H1 (cell line): ENCODE measurements at regions not wholly inside any gene's neighbourhood (a gene's known extent, or its start where the extent isn't known, plus 50 kb on each side); places are given as distances from the start of the nearest gene placed in this dataset.

ENCODE experiments used
- CTCF ChIA-PET: fragments of 300-600 bp; sonication (Branson Sonifier 250); formaldehyde crosslinking; loops from one replicate; lab custom pipeline; 2021; ENCODE audit not compliant: partially characterized antibody; lab: Charles Lee
- POLR2A ChIA-PET: fragments of 300-600 bp; sonication (Branson Sonifier 250); formaldehyde crosslinking; loops from one replicate; lab custom pipeline; 2021; ENCODE audit warnings: inconsistent platforms; ENCODE audit not compliant: partially characterized antibody; lab: Charles Lee
- DNase-seq, 2 experiments: peaks; one replicate each; pipeline versions ENCODE4 v3.0.0 to v3.0.0-alpha.2; 2010 to 2022; ENCODE audit warnings: low spot score in 2 of 2, low read depth in 1 of 2, mixed read lengths in 1 of 2
- FAIRE-seq: peaks from 2 replicates; lab custom pipeline; 2011; peaks lifted over from hg19 to GRCh38; lab: Jason Lieb, UNC
- H2AFZ ChIP-seq: 2 replicates; pipeline ENCODE4 v1.8.1; 2012; ENCODE audit warnings: low read length, inconsistent platforms
- H2AK5ac ChIP-seq: 2 replicates; pipeline ENCODE4 v1.6.1; 2013; ENCODE audit warnings: low read depth, low read length
- H2BK120ac ChIP-seq: replicated peaks from 2 replicates; pipeline ENCODE3; 2013; ENCODE audit warnings: low read depth, low read length, inconsistent platforms
- H2BK12ac ChIP-seq: 2 replicates; pipeline ENCODE4 v1.6.1; 2013; ENCODE audit warnings: low read depth, low read length
- H2BK15ac ChIP-seq: 2 replicates; pipeline ENCODE4 v1.6.1; 2013; ENCODE audit warnings: low read length
- H2BK20ac ChIP-seq: 2 replicates; pipeline ENCODE4 v1.6.1; 2013; ENCODE audit warnings: low read length
- H2BK5ac ChIP-seq: 2 replicates; pipeline ENCODE4 v1.6.1; 2013; ENCODE audit warnings: low read depth, low read length
- H3K14ac ChIP-seq: 2 replicates; pipeline ENCODE4 v1.6.1; 2013; ENCODE audit warnings: inconsistent platforms; ENCODE audit not compliant: insufficient read length
- H3K18ac ChIP-seq: 2 replicates; pipeline ENCODE4 v1.6.1; 2013; ENCODE audit warnings: low read length; ENCODE audit errors: extremely low read depth
- H3K23ac ChIP-seq: 2 replicates; pipeline ENCODE4 v1.6.1; 2013; ENCODE audit warnings: inconsistent platforms; ENCODE audit not compliant: insufficient read length
- H3K23me2 ChIP-seq: 2 replicates; pipeline ENCODE4 v1.6.1; 2013; ENCODE audit warnings: low read depth, low read length
- H3K27ac ChIP-seq: 2 replicates; pipeline ENCODE4 v1.6.1; 2011; ENCODE audit warnings: low read depth, low read length, inconsistent platforms
- H3K27me3 ChIP-seq, 4 experiments: replicated peaks in 1 of 4; 1 replicate in 1 of 4; 2 replicates in 3 of 4; pipeline versions ENCODE4 v1.6.1 to v1.8.1; 2011 to 2013; ENCODE audit warnings: low read length in 3 of 4, mild to moderate bottlenecking in 3 of 4, inconsistent platforms in 2 of 4, mixed read lengths in 2 of 4, moderate library complexity in 1 of 4; ENCODE audit not compliant: control insufficient read depth in 3 of 4, insufficient read depth in 3 of 4; ENCODE audit errors: extremely low read depth in 1 of 4
- H3K36me3 ChIP-seq, 4 experiments: 2 replicates each; pipeline versions ENCODE4 v1.6.1 to v1.8.1; 2011 to 2013; ENCODE audit warnings: mild to moderate bottlenecking in 4 of 4, low read length in 3 of 4, moderate library complexity in 2 of 4, control low read depth in 1 of 4, inconsistent platforms in 1 of 4; ENCODE audit not compliant: insufficient read depth in 4 of 4, control insufficient read depth in 2 of 4
- H3K4ac ChIP-seq: replicated peaks from 2 replicates; pipeline ENCODE3; 2013; ENCODE audit warnings: low read length, low read depth, mixed read lengths, inconsistent platforms; ENCODE audit not compliant: insufficient read length
- H3K4me1 ChIP-seq, 4 experiments: replicated peaks in 1 of 4; 1 replicate in 1 of 4; 2 replicates in 3 of 4; pipeline versions ENCODE4 v1.6.1 to v1.8.1; 2011 to 2013; ENCODE audit warnings: low read length in 3 of 4, inconsistent platforms in 2 of 4, mixed read lengths in 1 of 4; ENCODE audit not compliant: insufficient read depth in 4 of 4, control insufficient read depth in 3 of 4
- H3K4me2 ChIP-seq, 2 experiments: 2 replicates each; pipeline versions ENCODE4 v1.6.1 to v1.8.1; 2011 to 2013; ENCODE audit warnings: low read depth in 2 of 2, low read length in 2 of 2, control low read depth in 1 of 2, inconsistent platforms in 1 of 2, mild to moderate bottlenecking in 1 of 2; ENCODE audit not compliant: insufficient read depth in 1 of 2
- H3K4me3 ChIP-seq, 4 experiments: fragments of 200-600, 300-600 bp in 1 of 4; sonication (generic), shearing (Covaris generic), sonication (Bioruptor Twin) in 1 of 4; 2 replicates each; pipeline versions ENCODE4 v1.5.1 to v1.8.1; 2011 to 2016; ENCODE audit warnings: low read length in 4 of 4, low read depth in 3 of 4, control low read depth in 2 of 4, inconsistent platforms in 2 of 4, mild to moderate bottlenecking in 2 of 4, mixed read lengths in 1 of 4, moderate library complexity in 1 of 4; ENCODE audit not compliant: insufficient read depth in 2 of 4; ENCODE audit errors: extremely low read depth in 1 of 4
- H3K56ac ChIP-seq: replicated peaks from 2 replicates; pipeline ENCODE3; 2013; ENCODE audit warnings: low read depth, mild to moderate bottlenecking, mixed read lengths, low read length, inconsistent platforms; ENCODE audit not compliant: insufficient read length
- H3K79me1 ChIP-seq: 2 replicates; pipeline ENCODE4 v1.6.1; 2013; ENCODE audit warnings: low read depth, low read length, control low read depth
- H3K79me2 ChIP-seq, 2 experiments: 2 replicates each; pipeline versions ENCODE4 v1.6.1 to v1.8.1; 2012 to 2013; ENCODE audit warnings: low read length in 2 of 2, mild to moderate bottlenecking in 2 of 2, inconsistent platforms in 1 of 2; ENCODE audit not compliant: insufficient read depth in 2 of 2, control insufficient read depth in 1 of 2
- H3K9ac ChIP-seq, 4 experiments: replicated peaks in 1 of 4; 1 replicate in 1 of 4; 2 replicates in 3 of 4; pipeline versions ENCODE4 v1.6.1 to v1.8.1; 2011 to 2013; ENCODE audit warnings: low read depth in 3 of 4, low read length in 3 of 4, control low read depth in 2 of 4, mild to moderate bottlenecking in 2 of 4, moderate library complexity in 2 of 4, inconsistent platforms in 1 of 4; ENCODE audit errors: extremely low read depth in 1 of 4
- H3K9me3 ChIP-seq, 2 experiments: 2 replicates each; pipeline versions ENCODE4 v1.6.1 to v1.8.1; 2012 to 2013; ENCODE audit warnings: mild to moderate bottlenecking in 2 of 2, moderate library complexity in 2 of 2, control low read depth in 1 of 2, inconsistent platforms in 1 of 2, low read depth in 1 of 2, low read length in 1 of 2, mixed read lengths in 1 of 2; ENCODE audit not compliant: insufficient read depth in 2 of 2
- H4K20me1 ChIP-seq, 2 experiments: replicated peaks in 1 of 2; 2 replicates each; pipeline versions ENCODE3 to v1.8.1; 2011 to 2013; ENCODE audit warnings: inconsistent platforms in 2 of 2, low read length in 2 of 2, mild to moderate bottlenecking in 1 of 2; ENCODE audit not compliant: insufficient read depth in 2 of 2, control insufficient read depth in 1 of 2
- H4K5ac ChIP-seq: 2 replicates; pipeline ENCODE4 v1.6.1; 2013; ENCODE audit warnings: low read length, low read depth, mixed read lengths, inconsistent platforms; ENCODE audit not compliant: insufficient read length
- H4K8ac ChIP-seq: 2 replicates; pipeline ENCODE4 v1.8.0; 2013; ENCODE audit warnings: mild to moderate bottlenecking, moderate library complexity, low read length, inconsistent platforms; ENCODE audit not compliant: insufficient read depth; ENCODE audit errors: extremely low read depth
- H4K91ac ChIP-seq: replicated peaks from 2 replicates; pipeline ENCODE3; 2013; ENCODE audit warnings: low read length, mixed read lengths, inconsistent platforms; ENCODE audit not compliant: insufficient read length
- CHD1 ChIP-seq: IDR thresholded peaks from 2 replicates; pipeline ENCODE4 v1.6.1; 2012; ENCODE audit warnings: low read depth, low read length, improper control_type of control experiment
- KDM5A ChIP-seq: fragments of 200-600 bp; IDR thresholded peaks from 2 replicates; pipeline ENCODE4 v1.7.1; 2012; ENCODE audit warnings: mild to moderate bottlenecking, low read length, inconsistent platforms, mixed read lengths
- MAFK ChIP-seq: IDR thresholded peaks from 2 replicates; pipeline ENCODE4 v1.6.1; 2012; ENCODE audit warnings: low read depth, mild to moderate bottlenecking, improper control_type of control experiment, low read length
- POLR2AphosphoS5 ChIP-seq: IDR thresholded peaks from 2 replicates; pipeline ENCODE4 v1.6.1; 2011; ENCODE audit warnings: low read depth, low read length
- RBBP5 ChIP-seq: IDR thresholded peaks from 2 replicates; pipeline ENCODE4 v1.7.1; 2012; ENCODE audit warnings: low read depth, mild to moderate bottlenecking, inconsistent platforms, low read length, moderate library complexity, borderline replicate concordance
- TAF7 ChIP-seq: optimal IDR thresholded peaks from 2 replicates; pipeline ENCODE3; 2011; ENCODE audit warnings: low read depth, mild to moderate bottlenecking, inconsistent platforms, low read length, moderate library complexity, borderline replicate concordance
- WGBS, 2 experiments: shearing (Covaris generic) in 1 of 2; methylation state at CpG; one replicate each; pipeline versions ENCODE4 v1.1.6 to v1.1.7; 2013 to 2015; ENCODE audit warnings: low lambda C conversion rate in 2 of 2, mixed read lengths in 2 of 2, inconsistent platforms in 1 of 2, low coverage in 1 of 2, missing lambda C conversion rate in 1 of 2; ENCODE audit not compliant: insufficient replicate concordance in 2 of 2, insufficient coverage in 1 of 2, insufficient read length in 1 of 2; ENCODE audit errors: extremely low coverage in 1 of 2, missing lambda C conversion rate in 1 of 2; 5-methylcytosine and 5-hydroxymethylcytosine counted together

DNA sequence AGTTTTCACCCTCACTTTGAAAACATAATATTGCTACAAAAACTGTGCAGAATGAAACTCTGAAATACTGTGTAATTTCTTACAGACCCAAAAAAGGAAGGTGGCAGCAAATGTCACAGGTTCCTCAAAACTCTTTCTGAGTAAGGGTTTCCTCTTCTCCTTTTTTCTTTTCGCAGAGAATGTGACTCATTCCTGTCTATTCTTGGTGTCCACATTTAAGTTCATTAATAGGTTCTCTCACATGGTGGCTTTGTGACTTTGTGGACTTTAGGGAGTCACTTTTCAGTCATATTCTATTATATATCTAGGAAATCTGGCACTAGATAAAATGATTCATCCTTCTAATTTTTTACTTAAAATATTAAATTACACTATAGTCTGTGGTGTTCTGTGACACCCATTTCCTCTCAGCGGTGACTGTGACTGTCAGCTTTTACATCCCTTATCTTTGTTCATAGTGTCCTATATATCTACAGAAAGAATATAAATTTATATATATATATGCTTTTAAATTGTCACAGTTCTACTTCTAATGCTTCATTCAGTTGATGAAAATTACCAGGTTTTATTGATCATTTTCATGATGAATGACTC lies 126.8 kb upstream of the HCRTR2 start:
- CTCF ChIA-PET = no interaction called here
- WGBS, 2 experiments = 97% methylated on average over 2 of the region's 2 CpGs; no CpG with 5 or more reads in 1 of the 2 experiments
- no peak for FAIRE-seq

More for the DNA sequence above, 126.8 kb upstream of the HCRTR2 start:
- Histone ChIP-seq H2BK12ac (no peak overlapping the region), H3K23me2 (no peaks in the 10 kb centered on the region), H3K4me3 (no peak overlapping the region), H3K56ac (no peak overlapping the region), H3K9ac (no peak overlapping the region), H3K4me2 (no peak overlapping the region), H3K79me2 (no peaks in the 10 kb centered on the region), H2AK5ac (no peak overlapping the region), H2BK5ac (no peak overlapping the region), H3K4ac (no peak overlapping the region), H3K27me3 (no peaks in the 10 kb centered on the region), H3K23ac (no peak overlapping the region), H4K5ac (no peak overlapping the region), H4K20me1 (no peaks in the 10 kb centered on the region), H3K79me1 (no peaks in the 10 kb centered on the region), H3K14ac (no peak overlapping the region), H3K9me3 (no peaks in the 10 kb centered on the region), H2AFZ (0 out of 2 replicates have a peak overlapping the region, but pooled peaks have one; percentile 6), H4K91ac (no peak overlapping the region), H3K4me1 (no peaks in the 10 kb centered on the region), H2BK20ac (no peak overlapping the region), H2BK120ac (no peak overlapping the region), H4K8ac (no peak overlapping the region), H3K27ac (no peak overlapping the region), H3K36me3 (no peaks in the 10 kb centered on the region), H3K18ac (no peak overlapping the region), H2BK15ac (no peak overlapping the region)
- DNase-seq = no peak
- TF ChIP-seq CHD1 (no peak), POLR2AphosphoS5 (no peak), RBBP5 (no peak), MAFK (no peak), KDM5A (no peak), TAF7 (no peak)
- POLR2A ChIA-PET = no interaction called here
